WTC11 (cell line): ENCODE measurements at regions not wholly inside any gene's neighbourhood (a gene's known extent, or its start where the extent isn't known, plus 50 kb on each side); places are given as distances from the start of the nearest gene placed in this dataset.
A peak's percentile ranks its signal among the peaks of the same experiment; 100 is the strongest.

Experiments
- ATAC-seq: fragments of 200-7000 bp; cut with Tn5 transposase; 2 replicates; pipeline ENCODE4 v1.10.0; 2021; ENCODE audit warnings: mild to moderate bottlenecking, moderate library complexity
- CTCF ChIA-PET: fragments of 300-600 bp; sonication (Branson Sonifier 250); formaldehyde crosslinking; loops from one replicate; lab custom pipeline; 2021; ENCODE audit warnings: antibody characterized with exemption; lab: Charles Lee
- POLR2A ChIA-PET: fragments of 350-600 bp; sonication (Branson Sonifier 250); formaldehyde crosslinking; loops from one replicate; lab custom pipeline; 2021; ENCODE audit warnings: antibody characterized with exemption; lab: Charles Lee
- DNase-seq: peaks from one replicate; pipeline ENCODE4 v3.0.0; 2021; ENCODE audit warnings: low spot score
- H3K27ac Mint-ChIP-seq: 2 replicates; pipeline ENCODE4 v1.8.0; 2021; ENCODE audit warnings: mixed read lengths
- H3K27me3 Mint-ChIP-seq: 2 replicates; pipeline ENCODE4 v1.8.0; 2021; ENCODE audit warnings: low read depth, mild to moderate bottlenecking, moderate library complexity, mixed read lengths
- H3K36me3 Mint-ChIP-seq: 2 replicates; pipeline ENCODE4 v1.8.0; 2021; ENCODE audit warnings: mixed read lengths
- H3K4me1 Mint-ChIP-seq: 2 replicates; pipeline ENCODE4 v1.8.0; 2022; ENCODE audit warnings: mixed read lengths
- H3K4me3 Mint-ChIP-seq: 2 replicates; pipeline ENCODE4 v1.8.0; 2021; ENCODE audit warnings: mild to moderate bottlenecking, moderate library complexity, mixed read lengths
- H3K9me3 Mint-ChIP-seq: 2 replicates; pipeline ENCODE4 v1.8.0; 2021; ENCODE audit warnings: mixed read lengths
- CREB1 ChIP-seq: sonication (generic); formaldehyde crosslinking; IDR thresholded peaks from 2 replicates; pipeline ENCODE4 v1.8.0; 2023; ENCODE audit warnings: mild to moderate bottlenecking, missing genetic modification reagents
- JAZF1 ChIP-seq: fragments of 250-450 bp; sonication (Bioruptor Pico); IDR thresholded peaks from 2 replicates; pipeline ENCODE4 v1.9.0; 2021; ENCODE audit warnings: moderate library complexity, mild to moderate bottlenecking, inconsistent platforms
- KAT7 ChIP-seq: sonication (generic); formaldehyde crosslinking; IDR thresholded peaks from 2 replicates; pipeline ENCODE4 v1.8.1; 2023; ENCODE audit warnings: missing genetic modification reagents, mild to moderate bottlenecking, borderline replicate concordance
- MXD4 ChIP-seq: fragments of 250-450 bp; sonication (Bioruptor Pico); IDR thresholded peaks from 2 replicates; pipeline ENCODE4 v1.8.0; 2021; ENCODE audit warnings: mild to moderate bottlenecking, moderate library complexity, borderline replicate concordance
- NR2C2 ChIP-seq: sonication (generic); formaldehyde crosslinking; IDR thresholded peaks from 2 replicates; pipeline ENCODE4 v1.8.0; 2022; ENCODE audit warnings: mild to moderate bottlenecking, missing genetic modification reagents
- PRRX2 ChIP-seq: fragments of 250-450 bp; sonication (Bioruptor Pico); IDR thresholded peaks from 2 replicates; pipeline ENCODE4 v1.8.0; 2021; ENCODE audit warnings: mild to moderate bottlenecking
- RELA ChIP-seq: sonication (generic); formaldehyde crosslinking; IDR thresholded peaks from 2 replicates; pipeline ENCODE4 v1.8.1; 2022; ENCODE audit warnings: missing genetic modification reagents, mild to moderate bottlenecking, borderline replicate concordance
- SMAD3 ChIP-seq: sonication (generic); formaldehyde crosslinking; IDR thresholded peaks from 2 replicates; pipeline ENCODE4 v1.8.0; 2022; ENCODE audit warnings: missing genetic modification reagents, mild to moderate bottlenecking, borderline replicate concordance
- ZNF263 ChIP-seq: sonication (generic); formaldehyde crosslinking; IDR thresholded peaks from 2 replicates; pipeline ENCODE4 v1.8.1; 2022; ENCODE audit warnings: low read depth, mild to moderate bottlenecking, moderate library complexity, missing genetic modification reagents
- ZNF396 ChIP-seq: fragments of 250-450 bp; sonication (Bioruptor Pico); IDR thresholded peaks from 2 replicates; pipeline ENCODE4 v1.8.0; 2021; ENCODE audit warnings: mild to moderate bottlenecking, moderate library complexity, borderline replicate concordance
- TF ChIP-seq, protein P1 (sequence below): sonication (generic); formaldehyde crosslinking; IDR thresholded peaks from 2 replicates; pipeline ENCODE4 v1.8.0; 2023; ENCODE audit warnings: missing genetic modification reagents, mild to moderate bottlenecking, borderline replicate concordance
- TF ChIP-seq, protein P2 (sequence below): sonication (generic); formaldehyde crosslinking; IDR thresholded peaks from 2 replicates; pipeline ENCODE4 v1.8.0; 2022; ENCODE audit warnings: mild to moderate bottlenecking, missing genetic modification reagents
- TF ChIP-seq, protein P3 (sequence below): sonication (generic); formaldehyde crosslinking; IDR thresholded peaks from 2 replicates; pipeline ENCODE4 v1.8.1; 2023; ENCODE audit warnings: mild to moderate bottlenecking, missing genetic modification reagents, moderate library complexity
- TF ChIP-seq, protein P4 (sequence below): sonication (generic); formaldehyde crosslinking; IDR thresholded peaks from 2 replicates; pipeline ENCODE4 v1.8.0; 2022; ENCODE audit warnings: mild to moderate bottlenecking, missing genetic modification reagents
- TF ChIP-seq, protein P5 (sequence below): sonication (generic); formaldehyde crosslinking; IDR thresholded peaks from 2 replicates; pipeline ENCODE4 v1.8.1; 2022; ENCODE audit warnings: low read depth, missing genetic modification reagents, borderline replicate concordance
- TF ChIP-seq, protein P6 (sequence below): fragments of 250-450 bp; sonication (Bioruptor Pico); conservative IDR thresholded peaks from 2 replicates; pipeline ENCODE4 v1.9.0; 2021; ENCODE audit warnings: mild to moderate bottlenecking
- TF ChIP-seq, protein P7 (sequence below): sonication (generic); formaldehyde crosslinking; IDR thresholded peaks from 2 replicates; pipeline ENCODE4 v1.8.1; 2023; ENCODE audit warnings: mild to moderate bottlenecking, missing genetic modification reagents
- TF ChIP-seq, protein P8 (sequence below): sonication (generic); formaldehyde crosslinking; conservative IDR thresholded peaks from 2 replicates; pipeline ENCODE4 v1.8.1; 2022; ENCODE audit warnings: mild to moderate bottlenecking, missing genetic modification reagents

DNA sequence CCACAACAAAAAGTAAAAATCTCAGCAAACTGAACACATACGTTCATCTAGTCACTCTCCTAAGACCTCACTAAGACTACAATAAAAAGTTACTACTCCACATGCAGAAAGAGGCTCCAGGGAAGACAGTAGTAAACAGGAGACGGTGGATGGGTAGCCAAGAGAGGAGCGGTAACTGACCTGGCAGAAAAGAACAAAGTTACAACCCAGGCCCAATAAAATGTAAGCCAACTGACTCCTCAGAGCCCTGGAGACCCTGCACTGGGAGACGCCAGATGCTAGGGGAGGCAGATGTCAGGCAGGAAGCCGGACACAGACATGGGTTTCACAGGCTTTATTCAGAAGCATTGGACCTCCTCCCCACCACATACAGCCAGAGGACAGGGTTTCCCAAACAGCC, 181.1 kb upstream of the NFE2L3 start (continued):
- TF ChIP-seq, protein P1, sequence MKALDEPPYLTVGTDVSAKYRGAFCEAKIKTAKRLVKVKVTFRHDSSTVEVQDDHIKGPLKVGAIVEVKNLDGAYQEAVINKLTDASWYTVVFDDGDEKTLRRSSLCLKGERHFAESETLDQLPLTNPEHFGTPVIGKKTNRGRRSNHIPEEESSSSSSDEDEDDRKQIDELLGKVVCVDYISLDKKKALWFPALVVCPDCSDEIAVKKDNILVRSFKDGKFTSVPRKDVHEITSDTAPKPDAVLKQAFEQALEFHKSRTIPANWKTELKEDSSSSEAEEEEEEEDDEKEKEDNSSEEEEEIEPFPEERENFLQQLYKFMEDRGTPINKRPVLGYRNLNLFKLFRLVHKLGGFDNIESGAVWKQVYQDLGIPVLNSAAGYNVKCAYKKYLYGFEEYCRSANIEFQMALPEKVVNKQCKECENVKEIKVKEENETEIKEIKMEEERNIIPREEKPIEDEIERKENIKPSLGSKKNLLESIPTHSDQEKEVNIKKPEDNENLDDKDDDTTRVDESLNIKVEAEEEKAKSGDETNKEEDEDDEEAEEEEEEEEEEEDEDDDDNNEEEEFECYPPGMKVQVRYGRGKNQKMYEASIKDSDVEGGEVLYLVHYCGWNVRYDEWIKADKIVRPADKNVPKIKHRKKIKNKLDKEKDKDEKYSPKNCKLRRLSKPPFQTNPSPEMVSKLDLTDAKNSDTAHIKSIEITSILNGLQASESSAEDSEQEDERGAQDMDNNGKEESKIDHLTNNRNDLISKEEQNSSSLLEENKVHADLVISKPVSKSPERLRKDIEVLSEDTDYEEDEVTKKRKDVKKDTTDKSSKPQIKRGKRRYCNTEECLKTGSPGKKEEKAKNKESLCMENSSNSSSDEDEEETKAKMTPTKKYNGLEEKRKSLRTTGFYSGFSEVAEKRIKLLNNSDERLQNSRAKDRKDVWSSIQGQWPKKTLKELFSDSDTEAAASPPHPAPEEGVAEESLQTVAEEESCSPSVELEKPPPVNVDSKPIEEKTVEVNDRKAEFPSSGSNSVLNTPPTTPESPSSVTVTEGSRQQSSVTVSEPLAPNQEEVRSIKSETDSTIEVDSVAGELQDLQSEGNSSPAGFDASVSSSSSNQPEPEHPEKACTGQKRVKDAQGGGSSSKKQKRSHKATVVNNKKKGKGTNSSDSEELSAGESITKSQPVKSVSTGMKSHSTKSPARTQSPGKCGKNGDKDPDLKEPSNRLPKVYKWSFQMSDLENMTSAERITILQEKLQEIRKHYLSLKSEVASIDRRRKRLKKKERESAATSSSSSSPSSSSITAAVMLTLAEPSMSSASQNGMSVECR (CRISPR knock-in tag): no peak
- TF ChIP-seq ZNF263: no peak
- TF ChIP-seq, all 79 proteins: peak for 0

DNA sequence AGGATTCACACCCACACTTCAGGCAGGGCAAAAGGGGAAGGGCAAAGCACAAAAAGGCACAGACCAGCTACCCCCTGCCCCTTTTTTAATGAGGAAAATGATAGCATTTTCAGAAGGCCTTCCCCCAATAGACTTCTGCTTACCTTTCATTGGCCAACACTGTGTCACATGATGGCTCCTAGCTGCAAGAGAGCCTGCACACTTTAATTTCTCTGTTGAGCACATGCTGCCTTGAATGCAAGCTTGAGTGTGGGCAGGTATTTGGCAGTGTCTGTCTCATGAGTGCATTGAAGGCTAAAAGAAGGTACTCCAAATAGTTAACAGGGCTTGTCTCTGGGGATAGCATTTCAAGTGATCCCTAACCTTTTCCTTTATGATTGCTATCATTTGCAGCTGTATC, 175.4 kb upstream of the NFE2L3 start:
- Mint-ChIP-seq H3K27ac (no peak overlapping the region), H3K4me3 (no peak overlapping the region), H3K9me3 (peaks cover 31% of the 10 kb centered on the region), H3K27me3 (peaks cover 3% of the 10 kb centered on the region), H3K36me3 (peaks cover 13% of the 10 kb centered on the region), H3K4me1 (peaks cover 5% of the 10 kb centered on the region)
- CTCF ChIA-PET: no interaction called here
- POLR2A ChIA-PET: no interaction called here
- DNase-seq (no peak), ATAC-seq (no peak)
- TF ChIP-seq, protein P2, sequence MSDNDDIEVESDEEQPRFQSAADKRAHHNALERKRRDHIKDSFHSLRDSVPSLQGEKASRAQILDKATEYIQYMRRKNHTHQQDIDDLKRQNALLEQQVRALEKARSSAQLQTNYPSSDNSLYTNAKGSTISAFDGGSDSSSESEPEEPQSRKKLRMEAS (CRISPR knock-in tag): no peak
- TF ChIP-seq, protein P3, sequence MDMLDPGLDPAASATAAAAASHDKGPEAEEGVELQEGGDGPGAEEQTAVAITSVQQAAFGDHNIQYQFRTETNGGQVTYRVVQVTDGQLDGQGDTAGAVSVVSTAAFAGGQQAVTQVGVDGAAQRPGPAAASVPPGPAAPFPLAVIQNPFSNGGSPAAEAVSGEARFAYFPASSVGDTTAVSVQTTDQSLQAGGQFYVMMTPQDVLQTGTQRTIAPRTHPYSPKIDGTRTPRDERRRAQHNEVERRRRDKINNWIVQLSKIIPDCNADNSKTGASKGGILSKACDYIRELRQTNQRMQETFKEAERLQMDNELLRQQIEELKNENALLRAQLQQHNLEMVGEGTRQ (CRISPR knock-in tag): peak; percentile 21; the same call in 1 of the 2 replicates
- TF ChIP-seq, protein P4, sequence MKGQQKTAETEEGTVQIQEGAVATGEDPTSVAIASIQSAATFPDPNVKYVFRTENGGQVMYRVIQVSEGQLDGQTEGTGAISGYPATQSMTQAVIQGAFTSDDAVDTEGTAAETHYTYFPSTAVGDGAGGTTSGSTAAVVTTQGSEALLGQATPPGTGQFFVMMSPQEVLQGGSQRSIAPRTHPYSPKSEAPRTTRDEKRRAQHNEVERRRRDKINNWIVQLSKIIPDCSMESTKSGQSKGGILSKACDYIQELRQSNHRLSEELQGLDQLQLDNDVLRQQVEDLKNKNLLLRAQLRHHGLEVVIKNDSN (CRISPR knock-in tag): 0 out of 2 replicates have a peak, but pooled peaks have one; percentile 19
- no peak for TF ChIP-seq RELA (CRISPR knock-in tag)

DNA sequence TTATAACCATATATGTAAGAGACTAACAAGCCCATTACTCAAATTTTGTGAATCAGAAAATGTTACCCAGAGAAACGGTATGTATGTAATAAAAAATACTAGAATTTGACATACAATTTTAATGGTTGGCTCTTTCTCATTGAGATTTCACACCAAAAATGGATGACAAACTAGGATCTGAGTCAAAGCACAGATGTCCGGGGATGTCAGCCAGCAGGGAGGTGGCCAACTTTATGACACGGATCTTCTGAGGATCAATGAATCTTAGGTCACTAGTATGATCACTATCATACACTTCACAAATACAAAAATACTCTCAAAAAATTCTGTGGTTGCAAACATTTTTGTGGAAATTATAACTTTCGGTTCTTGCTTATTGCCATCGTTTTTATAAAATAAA, 173.5 kb upstream of the NFE2L3 start:
- no peak for DNase-seq
- peaks cover 5% of the 10 kb centered on the region for H3K4me1 Mint-ChIP-seq
- H3K36me3 Mint-ChIP-seq: peaks cover 13% of the 10 kb centered on the region
- H3K27me3 Mint-ChIP-seq: peaks cover 3% of the 10 kb centered on the region
- no peak overlapping the region for H3K27ac Mint-ChIP-seq
- ATAC-seq: no peak
- CTCF ChIA-PET: no interaction called here
- POLR2A ChIA-PET: no interaction called here
- peaks cover 24% of the 10 kb centered on the region for H3K9me3 Mint-ChIP-seq
- H3K4me3 Mint-ChIP-seq: no peak overlapping the region
- TF ChIP-seq KAT7: no peak
- TF ChIP-seq, protein P5, sequence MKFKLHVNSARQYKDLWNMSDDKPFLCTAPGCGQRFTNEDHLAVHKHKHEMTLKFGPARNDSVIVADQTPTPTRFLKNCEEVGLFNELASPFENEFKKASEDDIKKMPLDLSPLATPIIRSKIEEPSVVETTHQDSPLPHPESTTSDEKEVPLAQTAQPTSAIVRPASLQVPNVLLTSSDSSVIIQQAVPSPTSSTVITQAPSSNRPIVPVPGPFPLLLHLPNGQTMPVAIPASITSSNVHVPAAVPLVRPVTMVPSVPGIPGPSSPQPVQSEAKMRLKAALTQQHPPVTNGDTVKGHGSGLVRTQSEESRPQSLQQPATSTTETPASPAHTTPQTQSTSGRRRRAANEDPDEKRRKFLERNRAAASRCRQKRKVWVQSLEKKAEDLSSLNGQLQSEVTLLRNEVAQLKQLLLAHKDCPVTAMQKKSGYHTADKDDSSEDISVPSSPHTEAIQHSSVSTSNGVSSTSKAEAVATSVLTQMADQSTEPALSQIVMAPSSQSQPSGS: no peak
- TF ChIP-seq, protein P6, sequence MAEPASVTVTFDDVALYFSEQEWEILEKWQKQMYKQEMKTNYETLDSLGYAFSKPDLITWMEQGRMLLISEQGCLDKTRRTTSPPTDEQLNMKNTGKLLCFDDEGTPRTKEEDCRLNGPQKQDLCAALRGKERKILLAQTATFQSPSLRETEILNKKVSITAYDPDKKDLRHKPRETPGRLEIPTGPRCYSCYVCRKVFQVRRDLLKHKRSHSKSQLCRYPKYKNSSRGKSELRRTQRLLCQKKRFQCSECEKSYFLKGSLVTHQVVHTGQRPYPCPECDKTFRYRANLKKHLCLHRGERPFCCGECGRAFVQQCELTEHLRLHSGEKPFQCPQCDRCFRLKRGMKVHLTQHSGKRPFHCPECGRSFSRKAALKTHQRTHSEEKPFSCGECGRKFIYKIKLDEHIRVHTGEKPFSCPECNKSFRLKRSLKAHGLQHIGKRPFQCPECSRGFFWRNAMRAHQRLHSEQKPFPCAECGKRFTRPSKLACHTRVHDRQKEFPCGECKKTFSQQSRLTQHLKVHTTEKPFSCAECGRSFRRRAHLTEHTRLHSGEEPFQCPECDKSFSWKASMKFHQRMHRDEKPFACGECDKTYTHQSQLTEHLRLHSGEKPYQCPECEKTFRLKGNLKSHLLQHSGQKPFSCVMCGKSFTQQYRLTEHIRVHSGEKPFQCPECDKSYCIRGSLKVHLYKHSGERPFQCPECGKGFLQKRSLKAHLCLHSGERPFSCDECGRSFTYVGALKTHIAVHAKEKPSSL (CRISPR knock-in tag): no peak
- TF ChIP-seq, protein P7, sequence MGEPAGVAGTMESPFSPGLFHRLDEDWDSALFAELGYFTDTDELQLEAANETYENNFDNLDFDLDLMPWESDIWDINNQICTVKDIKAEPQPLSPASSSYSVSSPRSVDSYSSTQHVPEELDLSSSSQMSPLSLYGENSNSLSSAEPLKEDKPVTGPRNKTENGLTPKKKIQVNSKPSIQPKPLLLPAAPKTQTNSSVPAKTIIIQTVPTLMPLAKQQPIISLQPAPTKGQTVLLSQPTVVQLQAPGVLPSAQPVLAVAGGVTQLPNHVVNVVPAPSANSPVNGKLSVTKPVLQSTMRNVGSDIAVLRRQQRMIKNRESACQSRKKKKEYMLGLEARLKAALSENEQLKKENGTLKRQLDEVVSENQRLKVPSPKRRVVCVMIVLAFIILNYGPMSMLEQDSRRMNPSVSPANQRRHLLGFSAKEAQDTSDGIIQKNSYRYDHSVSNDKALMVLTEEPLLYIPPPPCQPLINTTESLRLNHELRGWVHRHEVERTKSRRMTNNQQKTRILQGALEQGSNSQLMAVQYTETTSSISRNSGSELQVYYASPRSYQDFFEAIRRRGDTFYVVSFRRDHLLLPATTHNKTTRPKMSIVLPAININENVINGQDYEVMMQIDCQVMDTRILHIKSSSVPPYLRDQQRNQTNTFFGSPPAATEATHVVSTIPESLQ (CRISPR knock-in tag): no peak
- TF ChIP-seq ZNF396 (CRISPR knock-in tag): no peak
- TF ChIP-seq, protein P8, sequence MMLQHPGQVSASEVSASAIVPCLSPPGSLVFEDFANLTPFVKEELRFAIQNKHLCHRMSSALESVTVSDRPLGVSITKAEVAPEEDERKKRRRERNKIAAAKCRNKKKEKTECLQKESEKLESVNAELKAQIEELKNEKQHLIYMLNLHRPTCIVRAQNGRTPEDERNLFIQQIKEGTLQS (CRISPR knock-in tag): no peak
- no peak for TF ChIP-seq CREB1 (CRISPR knock-in tag)
- no peak for TF ChIP-seq JAZF1 (CRISPR knock-in tag)
- no peak for TF ChIP-seq PRRX2
- TF ChIP-seq MXD4: no peak
- no peak for TF ChIP-seq NR2C2
- TF ChIP-seq SMAD3 (CRISPR knock-in tag): no peak
